ENCODE measurements at regions not wholly inside any gene's neighbourhood (a gene's known extent, or its start where the extent isn't known, plus 50 kb on each side); places are given as distances from the start of the nearest gene placed in this dataset.

- Mint-ChIP-seq H3K9me3 (peaks cover 2% of the 10 kb centered on the region), H3K36me3 (no peaks in the 10 kb centered on the region), H3K27ac (no peak overlapping the region), H3K4me3 (no peak overlapping the region), H3K27me3 (ENCODE audit: insufficient read depth, low read depth) (peaks cover 2% of the 10 kb centered on the region), H3K4me1 (peaks cover 9% of the 10 kb centered on the region)
- Histone ChIP-seq H3K27ac (no peak overlapping the region), H3K27me3 (no peaks in the 10 kb centered on the region), H3K36me3 (no peaks in the 10 kb centered on the region), H3K4me3 (no peak overlapping the region), H3K9ac (no peak overlapping the region), H2AFZ (replicated peaks) (no peak overlapping the region), H3F3A (ENCODE audit: low read depth) (no peaks in the 10 kb centered on the region), H3K9me3 (ENCODE audit: low read depth) (no peaks in the 10 kb centered on the region), H3K79me2 (ENCODE audit: low read depth) (no peaks in the 10 kb centered on the region), H4K20me1 (ENCODE audit: low read depth) (no peaks in the 10 kb centered on the region), H3K4me2 (no peak overlapping the region), H3K4me1 (no peaks in the 10 kb centered on the region)
- TF ChIP-seq EZH2 (IDR thresholded peaks at IDR 0.05) (no peak), CTCF (IDR thresholded peaks at IDR 0.05) (peak; percentile 6)
- no peak for DNase-seq (ENCODE audit: low spot score)
Observed at GRCh38 chr18:42620657-42621056, 494.8 kb downstream of the RIT2 start.

- H3K9ac ChIP-seq, result no peak overlapping the region
- no peaks in the 10 kb centered on the region for H3K4me1 ChIP-seq
- Mint-ChIP-seq H3K4me3 (no peak overlapping the region), H3K27me3 (ENCODE audit: insufficient read depth, low read depth) (peaks cover 2% of the 10 kb centered on the region), H3K4me1 (peaks cover 9% of the 10 kb centered on the region), H3K9me3 (peaks cover 5% of the 10 kb centered on the region), H3K27ac (no peak overlapping the region), H3K36me3 (no peaks in the 10 kb centered on the region)
- TF ChIP-seq CTCF (IDR thresholded peaks at IDR 0.05) (no peak), EZH2phosphoT487 (IDR thresholded peaks at IDR 0.05) (no peak), EZH2 (IDR thresholded peaks at IDR 0.05) (no peak)
- H3K36me3 ChIP-seq, result no peaks in the 10 kb centered on the region
- H3K79me2 ChIP-seq (ENCODE audit: low read depth), result no peaks in the 10 kb centered on the region
- no peak overlapping the region for H3K4me3 ChIP-seq
- H3K27me3 ChIP-seq, result no peaks in the 10 kb centered on the region
- H3F3A ChIP-seq (ENCODE audit: low read depth), result no peaks in the 10 kb centered on the region
- H3K27ac ChIP-seq, result no peak overlapping the region
- no peaks in the 10 kb centered on the region for H4K20me1 ChIP-seq (ENCODE audit: low read depth)
- H3K9me3 ChIP-seq (ENCODE audit: low read depth), result no peaks in the 10 kb centered on the region
- H2AFZ ChIP-seq (replicated peaks), result no peak overlapping the region
- no peak overlapping the region for H3K4me2 ChIP-seq
- DNase-seq (ENCODE audit: low spot score), result no peak
Observed at GRCh38 chr18:42623935-42624334, 491.6 kb downstream of the RIT2 start.

- H3K36me3 ChIP-seq, result no peaks in the 10 kb centered on the region
- H2AFZ ChIP-seq (replicated peaks), result peak overlapping the region; percentile 38
- H3K27me3 ChIP-seq, result no peaks in the 10 kb centered on the region
- Mint-ChIP-seq H3K27ac (no peak overlapping the region), H3K9me3 (peaks cover 1% of the 10 kb centered on the region), H3K36me3 (no peaks in the 10 kb centered on the region), H3K4me3 (no peak overlapping the region), H3K4me1 (peaks cover 8% of the 10 kb centered on the region), H3K27me3 (ENCODE audit: insufficient read depth, low read depth) (no peaks in the 10 kb centered on the region)
- no peaks in the 10 kb centered on the region for H4K20me1 ChIP-seq (ENCODE audit: low read depth)
- H3K4me3 ChIP-seq, result no peak overlapping the region
- no peaks in the 10 kb centered on the region for H3K79me2 ChIP-seq (ENCODE audit: low read depth)
- no peak overlapping the region for H3K27ac ChIP-seq
- TF ChIP-seq CTCF (IDR thresholded peaks at IDR 0.05) (no peak), EZH2phosphoT487 (IDR thresholded peaks at IDR 0.05) (no peak), EZH2 (IDR thresholded peaks at IDR 0.05) (no peak)
- H3K4me1 ChIP-seq, result no peaks in the 10 kb centered on the region
- no peak for DNase-seq (ENCODE audit: low spot score)
- H3K9ac ChIP-seq, result no peak overlapping the region
- no peaks in the 10 kb centered on the region for H3F3A ChIP-seq (ENCODE audit: low read depth)
- no peaks in the 10 kb centered on the region for H3K9me3 ChIP-seq (ENCODE audit: low read depth)
- H3K4me2 ChIP-seq, result no peak overlapping the region
Observed at GRCh38 chr18:42632801-42633200, 482.7 kb downstream of the RIT2 start.

Measured in neural progenitor cell (in vitro differentiated cells).